Stimulated activated effector memory CD8-positive, alpha-beta T cell treated with anti-CD3 and anti-CD28 coated beads, Interleukin-12 subunit alpha, Interleukin-12 subunit beta, amount 100 ng/mL, for 72 hours (primary cell): ENCODE measurements at regions not wholly inside any gene's neighbourhood (a gene's known extent, or its start where the extent isn't known, plus 50 kb on each side); places are given as distances from the start of the nearest gene placed in this dataset.

Experiments
- ATAC-seq: fragments of 150-1000 bp; cut with Tn5 transposase; 2 replicates; pipeline ENCODE4 v1.10.0; 2021
- DNase-seq, 2 donors: peaks; one replicate each; pipeline ENCODE4 v3.0.0; 2021 to 2022; ENCODE audit warnings: low spot score in 2 of 2
- H3K27ac Mint-ChIP-seq: one replicate; pipeline ENCODE4 v1.8.0; 2022; ENCODE audit warnings: mild to moderate bottlenecking, mixed read lengths
- H3K36me3 Mint-ChIP-seq: one replicate; pipeline ENCODE4 v1.8.0; 2022; ENCODE audit warnings: mild to moderate bottlenecking, mixed read lengths
- H3K4me1 Mint-ChIP-seq: one replicate; pipeline ENCODE4 v1.8.0; 2022; ENCODE audit warnings: mixed read lengths
- H3K4me3 Mint-ChIP-seq: one replicate; pipeline ENCODE4 v1.8.0; 2022; ENCODE audit warnings: mild to moderate bottlenecking, mixed read lengths
- H3K9me3 Mint-ChIP-seq: one replicate; pipeline ENCODE4 v1.8.0; 2022; ENCODE audit warnings: mixed read lengths

DNA sequence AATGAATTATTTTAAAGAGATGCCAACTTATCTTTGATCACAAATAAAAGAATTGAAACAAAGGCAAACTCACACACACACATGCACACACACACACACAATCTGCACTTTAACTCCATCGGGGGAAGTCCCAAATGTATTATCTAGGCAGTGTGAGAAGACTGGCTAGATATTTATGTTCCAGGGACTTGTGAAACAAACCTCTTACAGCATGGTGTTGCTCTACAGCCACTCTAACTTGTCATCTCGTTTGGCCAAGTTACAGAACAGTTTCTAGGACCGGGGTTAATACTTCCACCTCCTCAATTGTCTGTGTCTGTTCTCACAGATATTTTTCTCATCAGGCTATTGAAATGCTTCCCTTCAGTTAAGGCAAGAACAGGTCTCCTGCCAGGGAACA lies 855.0 kb downstream of the EPHA7 start:
- peaks cover 29% of the 10 kb centered on the region for H3K9me3 Mint-ChIP-seq
- no peaks in the 10 kb centered on the region for H3K36me3 Mint-ChIP-seq
- no peak overlapping the region for H3K4me3 Mint-ChIP-seq
- ATAC-seq (no peak), DNase-seq (no peak)
- H3K4me1 Mint-ChIP-seq, result no peaks in the 10 kb centered on the region
- H3K27ac Mint-ChIP-seq, result no peak overlapping the region

DNA sequence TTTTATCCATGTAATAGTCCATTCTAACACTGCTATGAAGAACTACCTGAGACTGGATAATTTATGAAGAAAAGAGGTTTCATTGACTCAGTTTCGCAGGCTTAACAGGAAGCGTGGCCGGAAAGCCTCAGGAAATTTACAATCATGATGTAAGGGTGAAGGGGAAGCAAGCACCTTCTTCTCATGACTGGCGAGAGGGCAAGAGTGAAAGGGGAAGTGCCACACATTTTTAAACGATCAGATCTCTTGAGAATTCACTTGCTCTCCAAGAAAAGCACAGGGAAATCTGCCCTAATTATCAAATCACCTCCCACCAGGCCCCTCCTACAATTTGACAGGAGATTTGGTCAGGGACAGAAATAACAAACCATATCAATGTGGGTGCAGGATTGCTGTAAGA lies 859.7 kb downstream of the EPHA7 start:
- DNase-seq (no peak), ATAC-seq (no peak)
- peaks cover 25% of the 10 kb centered on the region for H3K9me3 Mint-ChIP-seq
- no peak overlapping the region for H3K4me3 Mint-ChIP-seq
- no peaks in the 10 kb centered on the region for H3K36me3 Mint-ChIP-seq
- H3K4me1 Mint-ChIP-seq, result no peaks in the 10 kb centered on the region
- H3K27ac Mint-ChIP-seq, result no peak overlapping the region

DNA sequence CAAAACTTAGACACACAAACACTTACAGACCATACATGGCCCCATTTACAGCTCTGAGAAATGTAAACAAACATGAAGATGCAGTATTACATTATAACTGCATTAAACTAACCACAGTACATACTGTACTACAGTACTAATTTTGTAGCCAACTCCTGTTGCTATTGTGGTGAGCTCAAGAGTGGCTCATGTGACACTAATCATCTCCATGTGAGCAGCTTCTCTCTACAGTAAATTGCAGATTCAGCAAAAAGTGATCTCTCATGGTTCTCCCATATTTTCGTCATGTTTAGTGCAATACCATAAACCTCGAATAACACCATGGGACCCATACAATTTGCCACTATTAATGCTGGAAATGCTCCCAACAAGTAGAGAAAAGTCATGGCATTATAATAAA lies 860.4 kb downstream of the EPHA7 start:
- ATAC-seq (no peak), DNase-seq (no peak)
- no peaks in the 10 kb centered on the region for H3K36me3 Mint-ChIP-seq
- H3K9me3 Mint-ChIP-seq, result peaks cover 20% of the 10 kb centered on the region
- H3K4me1 Mint-ChIP-seq, result no peaks in the 10 kb centered on the region
- no peak overlapping the region for H3K4me3 Mint-ChIP-seq
- no peak overlapping the region for H3K27ac Mint-ChIP-seq

DNA sequence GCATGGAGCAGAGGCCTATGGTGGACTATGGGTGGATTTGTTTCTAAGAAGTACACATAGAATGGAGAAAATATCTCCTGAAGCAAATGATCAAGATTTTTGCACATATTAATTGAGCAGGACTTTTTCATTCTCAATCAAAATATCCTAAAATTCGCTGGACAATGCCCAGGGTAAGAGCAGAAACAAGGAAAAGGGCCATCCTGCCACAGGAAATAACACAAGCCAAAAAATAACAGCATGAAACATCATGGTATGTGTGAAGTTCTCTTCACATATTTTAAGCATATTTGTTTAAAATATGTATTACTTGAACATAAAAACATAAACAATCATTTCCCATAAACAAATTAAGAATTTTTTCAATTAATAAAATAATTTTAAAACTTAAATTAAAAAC lies 868.9 kb downstream of the EPHA7 start:
- ATAC-seq (no peak), DNase-seq (no peak)
- Mint-ChIP-seq H3K36me3 (no peaks in the 10 kb centered on the region), H3K27ac (no peak overlapping the region), H3K4me1 (no peaks in the 10 kb centered on the region), H3K9me3 (peaks cover 7% of the 10 kb centered on the region), H3K4me3 (no peak overlapping the region)

DNA sequence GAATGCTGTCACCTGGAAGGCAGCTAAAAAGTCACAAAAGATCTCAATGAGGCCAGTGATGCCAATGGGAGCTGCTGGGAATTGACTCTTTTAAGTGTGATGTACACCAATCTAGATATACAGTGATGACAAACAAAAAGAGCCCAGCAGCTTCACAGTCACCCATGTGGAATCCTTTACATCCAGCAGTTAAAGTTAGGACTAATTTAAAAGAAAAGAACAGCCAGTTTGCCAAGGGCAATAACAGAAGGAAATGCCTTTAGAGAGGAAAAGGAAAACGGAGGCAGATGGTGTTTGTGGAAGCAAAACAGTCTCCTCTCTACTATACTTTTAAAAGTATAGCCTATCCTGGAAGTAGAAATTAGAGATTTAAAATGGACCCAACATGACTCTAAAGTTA lies 873.5 kb downstream of the EPHA7 start:
- H3K27ac Mint-ChIP-seq, result no peak overlapping the region
- no peak for DNase-seq

DNA sequence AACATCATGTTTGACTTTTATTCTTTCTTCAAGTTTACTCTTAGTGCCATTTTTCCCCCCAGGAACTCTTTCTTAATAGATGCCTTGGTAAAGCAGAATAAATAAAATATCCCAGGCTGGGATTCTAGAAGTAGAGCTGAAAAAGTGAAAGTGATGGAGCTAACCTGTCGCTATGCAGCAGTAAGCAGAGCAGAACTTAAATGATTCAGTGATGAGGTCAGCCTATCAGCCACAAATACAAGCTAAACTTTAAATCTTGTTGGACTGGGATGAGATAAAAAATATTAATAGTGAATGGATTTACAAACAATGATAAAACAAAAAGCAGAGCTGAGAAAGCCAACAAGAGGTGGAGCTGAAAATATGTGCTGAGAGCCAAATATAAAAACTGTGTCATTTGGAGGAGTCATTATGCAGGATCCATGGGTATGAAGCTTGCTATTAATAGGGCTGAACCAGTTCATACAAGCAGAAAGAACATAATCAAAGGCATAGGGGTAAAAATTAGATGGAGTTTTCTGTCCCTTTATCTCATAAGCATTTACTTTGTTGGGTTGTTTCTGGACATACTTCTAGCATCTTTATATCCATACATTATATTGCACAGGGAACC lies 877.8 kb downstream of the EPHA7 start:
- no peak overlapping the region for H3K4me3 Mint-ChIP-seq
- no peak for ATAC-seq
- no peak overlapping the region for H3K27ac Mint-ChIP-seq
- no peak for DNase-seq
- H3K36me3 Mint-ChIP-seq, result no peaks in the 10 kb centered on the region
- H3K4me1 Mint-ChIP-seq, result no peaks in the 10 kb centered on the region
- H3K9me3 Mint-ChIP-seq, result peaks cover 17% of the 10 kb centered on the region

More for the DNA sequence above, 873.5 kb downstream of the EPHA7 start:
- H3K9me3 Mint-ChIP-seq, result peaks cover 17% of the 10 kb centered on the region
- no peaks in the 10 kb centered on the region for H3K4me1 Mint-ChIP-seq
- no peak overlapping the region for H3K4me3 Mint-ChIP-seq
- no peaks in the 10 kb centered on the region for H3K36me3 Mint-ChIP-seq
- ATAC-seq, result no peak

DNA sequence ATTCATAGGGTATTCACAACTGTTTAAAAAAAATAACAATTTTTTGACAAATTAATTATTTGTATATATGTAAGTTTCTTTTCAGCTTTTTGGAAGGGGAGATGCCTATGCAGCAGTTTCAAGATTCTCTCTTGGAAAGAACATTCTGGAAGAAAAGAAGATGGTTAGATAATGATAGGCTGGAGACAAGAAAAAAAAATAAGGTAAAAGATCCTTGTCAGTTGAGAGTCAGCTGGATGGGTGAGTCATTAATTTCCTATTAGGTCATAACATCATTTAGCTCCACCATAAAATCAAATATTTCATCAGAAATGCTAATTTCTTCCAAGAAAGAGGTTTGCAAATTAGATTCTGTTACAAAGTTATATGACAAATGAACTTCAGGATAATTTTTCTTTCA lies 880.4 kb downstream of the EPHA7 start:
- no peaks in the 10 kb centered on the region for H3K36me3 Mint-ChIP-seq
- DNase-seq, result no peak
- H3K4me1 Mint-ChIP-seq, result no peaks in the 10 kb centered on the region
- H3K4me3 Mint-ChIP-seq, result no peak overlapping the region
- no peak for ATAC-seq
- peaks cover 31% of the 10 kb centered on the region for H3K9me3 Mint-ChIP-seq
- no peak overlapping the region for H3K27ac Mint-ChIP-seq

DNA sequence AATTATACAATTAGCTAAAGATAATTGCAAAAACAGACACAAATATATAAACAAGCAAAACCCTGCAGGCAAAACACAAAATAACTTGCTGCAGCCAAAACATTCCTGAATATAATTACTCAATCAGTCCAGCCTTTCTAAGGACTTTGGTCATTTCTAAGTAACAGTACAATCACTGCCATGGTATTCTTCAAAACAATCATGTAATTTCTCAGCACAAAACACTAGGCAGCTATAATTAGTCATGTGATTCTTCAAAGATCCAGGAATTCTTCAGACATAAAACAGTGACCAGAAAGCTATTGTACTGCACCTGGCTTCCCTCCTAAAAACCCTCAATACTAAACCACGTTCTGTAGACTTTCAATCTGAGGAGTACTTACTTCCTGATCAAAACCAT lies 881.1 kb downstream of the EPHA7 start:
- peaks cover 31% of the 10 kb centered on the region for H3K9me3 Mint-ChIP-seq
- no peak overlapping the region for H3K27ac Mint-ChIP-seq
- DNase-seq, result no peak
- ATAC-seq, result no peak
- H3K36me3 Mint-ChIP-seq, result no peaks in the 10 kb centered on the region
- no peak overlapping the region for H3K4me3 Mint-ChIP-seq
- no peaks in the 10 kb centered on the region for H3K4me1 Mint-ChIP-seq

DNA sequence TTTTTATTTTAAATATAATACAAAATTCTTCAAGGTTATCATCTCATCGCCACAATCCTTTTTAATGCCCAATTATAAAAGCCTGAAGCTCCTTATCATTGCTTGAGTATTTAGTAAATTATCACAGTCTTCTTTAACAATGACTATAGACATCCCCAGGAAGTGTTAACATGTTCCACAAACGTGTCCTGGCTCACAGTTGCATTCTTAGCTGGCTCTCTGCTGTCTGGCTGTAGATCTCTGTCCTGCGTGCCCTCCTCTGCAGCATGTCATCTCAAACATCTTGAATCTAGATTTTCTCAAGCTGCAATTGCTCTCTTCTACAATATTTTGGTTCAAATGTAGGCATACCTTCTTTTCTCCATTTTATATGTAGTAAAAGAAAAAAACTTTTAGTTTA lies 885.2 kb downstream of the EPHA7 start:
- ATAC-seq (no peak), DNase-seq (no peak)
- peaks cover 24% of the 10 kb centered on the region for H3K9me3 Mint-ChIP-seq
- H3K4me3 Mint-ChIP-seq, result no peak overlapping the region
- H3K27ac Mint-ChIP-seq, result no peak overlapping the region
- H3K4me1 Mint-ChIP-seq, result no peaks in the 10 kb centered on the region
- H3K36me3 Mint-ChIP-seq, result no peaks in the 10 kb centered on the region

DNA sequence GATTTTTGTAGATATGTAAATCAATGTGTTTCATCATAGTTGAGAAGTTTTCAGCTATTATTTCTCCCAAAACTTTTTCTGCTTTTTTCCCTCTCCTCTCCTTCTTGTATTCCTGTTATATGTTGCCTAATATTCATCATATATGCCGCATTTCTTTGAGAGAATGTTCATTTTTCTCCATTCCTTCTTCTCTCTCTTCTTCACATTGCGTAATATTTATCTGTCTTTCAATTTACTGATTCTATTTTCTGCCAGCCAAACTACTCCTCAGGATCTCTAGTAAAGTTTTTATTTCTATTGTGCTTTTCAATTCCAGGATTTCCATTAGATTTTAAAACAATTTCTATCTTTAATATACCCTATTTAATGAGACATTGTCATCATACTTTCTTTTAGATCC lies 896.8 kb downstream of the EPHA7 start:
- no peaks in the 10 kb centered on the region for H3K36me3 Mint-ChIP-seq

DNA sequence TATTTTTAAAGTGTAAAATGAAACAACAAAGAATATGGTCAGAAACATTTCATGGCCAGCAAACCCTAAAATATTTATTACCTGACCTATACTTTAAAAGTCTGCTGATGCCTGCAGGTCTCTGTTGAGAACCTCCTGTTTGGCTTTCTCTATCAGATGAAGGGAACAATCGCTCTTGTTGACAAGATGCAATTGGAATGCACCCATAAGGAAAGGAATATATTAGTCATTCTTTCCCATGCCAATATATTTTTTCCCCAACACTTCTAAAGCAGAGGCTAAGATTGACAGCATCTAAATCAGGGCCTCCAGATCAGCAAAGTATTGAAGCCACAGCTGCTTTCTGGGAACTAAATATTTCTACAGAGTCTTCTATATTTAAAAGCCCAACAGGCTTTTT lies 897.8 kb downstream of the EPHA7 start:
- Mint-ChIP-seq H3K9me3 (peaks cover 11% of the 10 kb centered on the region), H3K4me1 (no peaks in the 10 kb centered on the region), H3K27ac (no peak overlapping the region), H3K4me3 (no peak overlapping the region), H3K36me3 (no peaks in the 10 kb centered on the region)
- DNase-seq (no peak), ATAC-seq (no peak)

More for the DNA sequence above, 896.8 kb downstream of the EPHA7 start:
- Mint-ChIP-seq H3K27ac (no peak overlapping the region), H3K4me1 (no peaks in the 10 kb centered on the region), H3K9me3 (peaks cover 19% of the 10 kb centered on the region), H3K4me3 (no peak overlapping the region)
- ATAC-seq, result no peak
- DNase-seq, result no peak

DNA sequence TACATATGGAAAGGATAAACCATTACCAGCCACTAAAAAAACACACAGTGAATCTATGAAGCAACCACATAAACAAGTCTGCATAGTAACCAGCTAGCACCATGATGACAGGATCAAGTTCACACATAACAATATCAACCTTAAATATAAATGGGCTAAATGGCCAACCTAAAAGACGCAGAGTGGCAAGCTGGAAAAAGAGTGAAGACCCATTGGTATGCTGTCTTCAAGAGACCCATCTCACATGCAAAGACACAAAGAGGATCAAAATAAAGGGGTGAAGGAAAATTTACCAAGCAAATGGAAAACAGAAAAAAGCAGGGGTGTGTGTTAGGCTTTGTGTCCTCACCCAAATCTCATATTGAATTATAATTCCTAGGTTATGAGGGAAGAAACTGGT lies 909.2 kb downstream of the EPHA7 start:
- peaks cover 22% of the 10 kb centered on the region for H3K9me3 Mint-ChIP-seq
- no peaks in the 10 kb centered on the region for H3K4me1 Mint-ChIP-seq
- H3K36me3 Mint-ChIP-seq, result no peaks in the 10 kb centered on the region
- no peak overlapping the region for H3K4me3 Mint-ChIP-seq
- H3K27ac Mint-ChIP-seq, result no peak overlapping the region
- DNase-seq (no peak), ATAC-seq (no peak)

DNA sequence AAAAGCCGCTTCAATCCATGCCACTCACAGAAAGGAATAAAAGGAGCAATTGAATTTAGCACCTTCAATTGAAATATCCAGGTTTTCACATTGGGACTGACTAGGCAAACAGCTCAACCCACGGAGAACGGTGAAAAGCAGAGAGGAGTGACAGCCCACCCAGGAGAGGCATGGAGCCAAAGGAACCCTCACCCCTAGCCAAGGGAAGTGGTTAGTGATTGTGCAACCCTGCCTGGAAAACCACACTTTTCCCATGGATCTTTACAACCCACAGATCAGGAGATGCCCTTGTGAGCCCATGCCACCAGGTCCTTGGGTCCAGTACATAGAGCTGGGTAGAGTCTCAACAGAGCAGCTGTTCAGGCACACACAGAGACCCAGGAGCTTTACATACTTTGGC lies 911.8 kb downstream of the EPHA7 start:
- ATAC-seq (no peak), DNase-seq (no peak)
- Mint-ChIP-seq H3K4me3 (no peak overlapping the region), H3K4me1 (no peaks in the 10 kb centered on the region), H3K9me3 (peaks cover 26% of the 10 kb centered on the region), H3K36me3 (no peaks in the 10 kb centered on the region), H3K27ac (no peak overlapping the region)

DNA sequence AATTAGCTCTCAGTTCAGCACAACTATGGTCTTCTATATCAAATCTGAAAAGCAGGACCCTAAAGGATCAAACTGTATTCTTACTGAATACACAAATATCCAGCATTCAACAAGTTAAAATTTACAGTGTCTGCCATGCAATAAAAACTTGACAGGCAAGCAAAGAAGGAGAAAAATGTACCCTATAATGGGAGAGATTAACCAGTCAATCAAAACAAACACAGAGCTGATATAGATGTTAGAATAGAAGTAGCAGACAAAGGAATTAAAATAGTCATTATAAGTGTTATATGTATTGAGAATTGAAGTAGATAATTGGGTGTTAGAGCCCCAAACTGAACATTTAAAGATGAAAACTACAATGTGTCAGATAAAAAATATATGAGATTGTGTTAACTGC lies 914.9 kb downstream of the EPHA7 start:
- ATAC-seq (no peak), DNase-seq (no peak)
- Mint-ChIP-seq H3K36me3 (no peaks in the 10 kb centered on the region), H3K27ac (no peak overlapping the region), H3K4me1 (no peaks in the 10 kb centered on the region), H3K9me3 (peaks cover 25% of the 10 kb centered on the region), H3K4me3 (no peak overlapping the region)

DNA sequence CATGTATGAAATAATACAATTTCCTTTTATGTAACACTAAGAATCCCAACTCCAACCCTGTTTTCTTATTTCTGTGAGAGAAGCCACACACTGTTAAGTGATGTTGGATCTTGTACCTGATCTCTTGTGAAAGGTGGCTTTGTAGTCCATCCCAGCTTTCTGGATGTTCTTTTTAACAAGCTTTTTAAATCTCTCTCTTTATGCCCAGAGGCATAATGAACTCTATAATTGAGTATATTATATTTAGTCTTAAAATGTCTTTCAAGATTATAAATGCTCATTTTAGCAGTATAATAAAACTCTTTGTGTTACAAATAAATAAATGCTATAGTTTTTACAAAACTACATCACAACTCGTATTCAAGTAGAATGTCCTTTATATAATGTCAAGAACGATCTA lies 922.1 kb downstream of the EPHA7 start:
- H3K36me3 Mint-ChIP-seq, result no peaks in the 10 kb centered on the region
- H3K27ac Mint-ChIP-seq, result no peak overlapping the region
- peaks cover 3% of the 10 kb centered on the region for H3K9me3 Mint-ChIP-seq
- no peak for DNase-seq
- H3K4me1 Mint-ChIP-seq, result no peaks in the 10 kb centered on the region
- no peak for ATAC-seq
- no peak overlapping the region for H3K4me3 Mint-ChIP-seq

DNA sequence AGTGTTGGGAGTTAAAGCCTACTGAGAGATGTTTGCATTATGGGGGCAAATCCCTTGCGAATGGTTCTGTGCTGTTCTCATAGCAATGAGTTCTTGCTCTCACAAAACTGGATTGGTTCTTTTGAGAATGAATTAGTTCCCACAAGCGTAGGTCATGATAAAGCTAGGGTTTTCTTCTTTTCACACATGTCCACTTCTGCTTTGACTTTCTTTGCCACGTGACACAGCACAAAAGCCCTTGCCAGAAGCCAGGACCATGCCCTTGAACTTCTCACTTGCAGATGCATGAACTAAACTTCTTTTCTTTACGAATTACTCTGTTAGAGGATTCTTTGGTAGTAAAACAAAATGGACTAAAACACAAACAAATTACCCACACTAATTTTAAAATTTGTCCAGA lies 922.8 kb downstream of the EPHA7 start:
- Mint-ChIP-seq H3K27ac (no peak overlapping the region), H3K4me3 (no peak overlapping the region), H3K9me3 (peaks cover 3% of the 10 kb centered on the region), H3K4me1 (no peaks in the 10 kb centered on the region), H3K36me3 (no peaks in the 10 kb centered on the region)
- DNase-seq (no peak), ATAC-seq (no peak)

DNA sequence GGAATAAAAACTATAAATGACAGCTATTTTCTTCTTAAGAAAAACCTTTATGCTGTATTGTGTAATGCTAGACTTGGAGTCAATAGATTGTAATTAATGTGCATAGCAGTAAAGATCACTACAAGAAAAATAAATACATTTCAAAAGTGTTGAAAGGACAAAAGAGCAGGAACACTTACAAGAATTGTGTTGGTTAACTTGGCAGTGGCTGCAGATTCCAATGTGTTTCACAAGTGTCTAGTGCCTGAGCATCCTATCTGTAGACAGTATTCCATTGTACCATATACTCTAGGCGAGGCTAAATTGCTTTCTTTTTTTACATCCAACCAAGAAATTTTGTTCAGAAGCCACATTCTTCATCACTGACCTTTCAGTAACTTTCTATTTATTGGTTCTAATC lies 924.1 kb downstream of the EPHA7 start:
- Mint-ChIP-seq H3K9me3 (no peaks in the 10 kb centered on the region), H3K4me3 (no peak overlapping the region), H3K36me3 (no peaks in the 10 kb centered on the region), H3K4me1 (no peaks in the 10 kb centered on the region), H3K27ac (no peak overlapping the region)
- ATAC-seq (no peak), DNase-seq (no peak)
